Adipocyte (in vitro differentiated cells): ENCODE measurements at regions not wholly inside any gene's neighbourhood (a gene's known extent, or its start where the extent isn't known, plus 50 kb on each side); places are given as distances from the start of the nearest gene placed in this dataset.
A peak's percentile ranks its signal among the peaks of the same experiment; 100 is the strongest.

Source experiments
- DNase-seq: peaks from one replicate; pipeline ENCODE4 v3.0.0-alpha.2; 2015; ENCODE audit warnings: low read depth
- H3K27me3 ChIP-seq: replicated peaks from 2 replicates; pipeline ENCODE4 v1.7.0; 2013; ENCODE audit warnings: mild to moderate bottlenecking, low read length, moderate library complexity; ENCODE audit not compliant: control insufficient read depth, insufficient read depth
- H3K36me3 ChIP-seq: 2 replicates; pipeline ENCODE4 v1.7.0; 2013; ENCODE audit warnings: low read length, mild to moderate bottlenecking, moderate library complexity; ENCODE audit not compliant: control insufficient read depth, insufficient read depth, severe bottlenecking
- H3K4me1 ChIP-seq: 2 replicates; pipeline ENCODE4 v1.7.0; 2013; ENCODE audit warnings: mild to moderate bottlenecking, low read length, moderate library complexity; ENCODE audit not compliant: control insufficient read depth, insufficient read depth
- H3K4me3 ChIP-seq: 2 replicates; pipeline ENCODE4 v1.7.0; 2013; ENCODE audit warnings: mild to moderate bottlenecking, low read length, moderate library complexity
- H3K9ac ChIP-seq: 2 replicates; pipeline ENCODE4 v1.7.0; 2013; ENCODE audit warnings: mild to moderate bottlenecking, low read length, moderate library complexity
- H3K9me3 ChIP-seq: 2 replicates; pipeline ENCODE4 v1.7.0; 2013; ENCODE audit warnings: mild to moderate bottlenecking, low read length, moderate library complexity; ENCODE audit not compliant: control insufficient read depth

DNA sequence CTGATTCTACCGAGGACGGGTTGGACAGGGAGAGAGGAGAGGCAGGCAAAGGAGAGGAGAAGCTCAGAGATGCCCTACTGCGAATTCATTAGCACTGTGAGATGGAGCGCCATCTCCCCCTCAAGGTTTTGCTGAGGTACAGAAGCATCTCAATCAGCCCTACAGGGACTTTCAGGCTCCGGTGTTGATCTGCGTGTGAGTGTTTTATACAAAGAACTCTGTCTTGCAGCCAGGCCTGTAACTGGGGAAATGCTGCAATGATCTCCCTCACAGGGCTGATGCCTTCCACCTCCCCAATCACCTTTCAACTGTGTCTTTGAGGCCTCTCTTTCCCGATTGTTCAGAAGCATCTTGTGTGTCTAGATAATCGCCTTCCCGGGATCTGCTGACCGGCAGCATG, 74.8 kb downstream of the IRX6 start:
- DNase-seq = no peak
- Histone ChIP-seq H3K9ac (no peak overlapping the region), H3K27me3 (peaks cover 31% of the 10 kb centered on the region), H3K36me3 (no peaks in the 10 kb centered on the region), H3K4me3 (no peak overlapping the region), H3K4me1 (no peaks in the 10 kb centered on the region), H3K9me3 (no peaks in the 10 kb centered on the region)

DNA sequence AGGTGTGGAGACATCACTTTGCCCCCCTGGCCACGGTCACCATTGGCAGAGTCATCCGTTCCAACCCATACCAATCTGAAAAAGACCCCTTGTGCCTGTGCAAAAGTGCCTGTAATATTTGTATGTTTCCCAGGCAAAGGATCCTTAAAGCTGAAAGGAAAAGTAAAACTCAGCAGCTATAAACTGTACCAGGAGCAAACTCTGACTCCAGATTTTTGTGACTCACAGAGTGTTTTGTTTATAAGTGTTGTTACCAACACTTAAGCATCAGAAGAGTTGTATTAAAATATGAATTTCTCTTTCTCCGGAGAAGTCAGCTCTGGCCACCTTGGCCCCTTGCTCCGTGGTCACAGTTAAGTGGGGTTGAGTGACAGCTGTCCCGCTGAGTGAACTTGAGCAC, 75.9 kb downstream of the IRX6 start:
- Histone ChIP-seq H3K4me1 (no peaks in the 10 kb centered on the region), H3K9ac (no peak overlapping the region), H3K9me3 (no peaks in the 10 kb centered on the region), H3K36me3 (no peaks in the 10 kb centered on the region), H3K27me3 (peaks cover 32% of the 10 kb centered on the region), H3K4me3 (no peak overlapping the region)
- no peak for DNase-seq

DNA sequence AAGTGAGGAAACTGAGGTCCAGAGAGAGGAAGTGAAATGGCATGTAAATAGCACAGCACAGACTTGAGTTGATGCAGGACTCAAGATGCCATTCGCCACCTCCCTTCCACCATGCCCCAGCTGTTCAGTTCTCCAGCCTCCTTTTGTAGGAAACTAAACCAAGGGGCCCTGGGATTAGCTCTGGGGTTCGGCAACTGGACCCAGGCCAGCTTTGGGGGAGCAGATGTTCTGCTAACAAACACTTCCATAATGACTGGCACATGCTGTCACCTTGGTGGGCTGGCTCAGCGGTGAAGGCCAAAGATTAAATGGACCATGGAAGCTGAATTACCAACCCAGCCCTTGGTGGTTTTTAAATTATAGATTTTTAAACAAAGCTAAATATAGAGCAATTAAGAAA, 77.0 kb downstream of the IRX6 start:
- Histone ChIP-seq H3K27me3 (peaks cover 32% of the 10 kb centered on the region), H3K4me1 (no peaks in the 10 kb centered on the region)

DNA sequence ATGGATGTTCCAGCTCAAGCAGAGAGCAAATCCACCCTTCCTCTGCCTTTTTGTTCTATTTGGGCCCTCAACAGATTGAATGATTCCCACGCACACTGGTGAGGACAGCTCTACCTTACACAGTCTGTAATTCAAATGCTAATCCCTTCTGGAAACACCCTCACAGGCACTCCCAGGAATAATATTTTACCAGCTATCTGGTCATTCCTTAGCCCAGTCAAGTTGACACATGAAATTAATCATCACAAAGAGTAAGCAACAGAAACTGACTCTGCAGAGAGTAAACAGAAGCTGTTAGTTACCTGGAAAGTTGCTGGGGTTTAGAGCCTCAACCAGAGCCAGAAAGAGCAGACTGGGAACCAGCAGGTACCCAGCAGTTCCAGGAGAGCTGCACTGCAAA, 75.5 kb upstream of the MMP2 start:
- no peak for DNase-seq
- Histone ChIP-seq H3K36me3 (no peaks in the 10 kb centered on the region), H3K9me3 (no peaks in the 10 kb centered on the region), H3K4me3 (no peak overlapping the region), H3K9ac (no peak overlapping the region), H3K27me3 (peaks cover 29% of the 10 kb centered on the region), H3K4me1 (no peaks in the 10 kb centered on the region)

More for the DNA sequence above, 77.0 kb downstream of the IRX6 start:
- Histone ChIP-seq H3K9me3 (no peaks in the 10 kb centered on the region), H3K4me3 (no peak overlapping the region), H3K36me3 (no peaks in the 10 kb centered on the region), H3K9ac (no peak overlapping the region)
- DNase-seq = no peak

DNA sequence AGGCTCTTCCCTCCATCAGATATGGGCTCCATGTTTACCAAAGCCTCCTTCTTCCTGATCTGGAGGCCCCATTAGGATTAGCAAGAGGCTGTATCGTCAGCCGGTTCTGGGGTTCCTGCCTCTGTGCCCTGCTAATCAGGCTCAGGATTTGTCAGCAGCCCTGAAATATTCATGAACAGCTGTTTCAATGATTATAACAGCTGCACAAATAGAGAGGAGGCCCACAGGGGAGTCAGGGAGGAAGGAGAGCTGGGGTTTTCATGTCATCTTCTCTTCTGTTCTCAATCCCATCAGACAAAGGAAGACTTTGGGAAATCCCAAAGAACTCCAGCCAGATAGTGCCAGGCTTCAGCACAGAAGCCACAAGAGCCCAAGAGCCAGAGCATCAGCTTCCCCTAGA, 72.3 kb upstream of the MMP2 start:
- Histone ChIP-seq H3K36me3 (no peaks in the 10 kb centered on the region), H3K27me3 (peaks cover 12% of the 10 kb centered on the region), H3K9ac (no peak overlapping the region), H3K4me3 (no peak overlapping the region), H3K4me1 (no peaks in the 10 kb centered on the region), H3K9me3 (no peaks in the 10 kb centered on the region)
- no peak for DNase-seq

DNA sequence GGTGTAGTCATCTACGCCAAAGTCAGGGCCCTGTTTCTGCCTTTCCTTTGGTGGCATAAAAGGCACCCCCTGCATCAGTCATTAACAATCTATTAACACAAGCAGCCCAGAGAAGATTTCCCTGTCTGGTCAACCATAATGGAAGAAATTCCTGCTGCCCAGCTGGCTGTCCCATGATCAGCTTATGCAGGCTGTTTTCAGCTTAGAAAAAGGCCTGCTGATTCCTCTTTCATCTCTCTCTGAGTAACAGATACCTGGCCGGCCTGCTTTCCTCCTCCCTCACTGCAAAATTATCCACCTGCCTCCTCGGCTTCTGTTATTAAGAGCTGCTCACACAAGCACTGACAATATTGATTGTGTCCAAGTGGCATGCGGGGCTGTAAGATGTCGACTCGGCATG, 70.3 kb upstream of the MMP2 start:
- H3K27me3 ChIP-seq = peaks cover 9% of the 10 kb centered on the region
- H3K9me3 ChIP-seq = no peaks in the 10 kb centered on the region
- DNase-seq = no peak
- no peaks in the 10 kb centered on the region for H3K36me3 ChIP-seq
- H3K9ac ChIP-seq = no peak overlapping the region
- H3K4me3 ChIP-seq = no peak overlapping the region
- no peaks in the 10 kb centered on the region for H3K4me1 ChIP-seq

DNA sequence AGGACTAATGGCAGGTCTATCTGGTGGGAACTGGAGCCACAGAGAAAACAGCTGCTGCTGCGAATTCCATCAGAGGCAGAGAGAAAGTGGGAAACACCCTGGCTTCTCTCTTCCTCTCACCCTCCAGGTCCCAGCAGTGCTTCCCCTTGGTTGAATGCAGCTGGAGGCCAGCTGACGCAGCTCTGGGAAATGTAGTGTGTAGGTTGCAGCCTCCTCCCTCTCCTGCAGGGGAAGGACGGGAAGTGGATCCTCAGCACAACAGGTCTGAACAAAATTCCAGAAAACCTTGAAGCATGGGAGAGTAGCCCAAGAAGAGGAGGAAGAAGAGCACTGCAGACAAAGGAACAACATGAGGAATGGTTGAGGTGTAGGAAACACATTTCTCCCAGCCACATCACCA, 67.8 kb upstream of the MMP2 start:
- no peak overlapping the region for H3K9ac ChIP-seq
- no peaks in the 10 kb centered on the region for H3K9me3 ChIP-seq
- H3K36me3 ChIP-seq = no peaks in the 10 kb centered on the region
- H3K27me3 ChIP-seq = peaks cover 20% of the 10 kb centered on the region
- H3K4me1 ChIP-seq = no peaks in the 10 kb centered on the region
- no peak overlapping the region for H3K4me3 ChIP-seq
- no peak for DNase-seq

DNA sequence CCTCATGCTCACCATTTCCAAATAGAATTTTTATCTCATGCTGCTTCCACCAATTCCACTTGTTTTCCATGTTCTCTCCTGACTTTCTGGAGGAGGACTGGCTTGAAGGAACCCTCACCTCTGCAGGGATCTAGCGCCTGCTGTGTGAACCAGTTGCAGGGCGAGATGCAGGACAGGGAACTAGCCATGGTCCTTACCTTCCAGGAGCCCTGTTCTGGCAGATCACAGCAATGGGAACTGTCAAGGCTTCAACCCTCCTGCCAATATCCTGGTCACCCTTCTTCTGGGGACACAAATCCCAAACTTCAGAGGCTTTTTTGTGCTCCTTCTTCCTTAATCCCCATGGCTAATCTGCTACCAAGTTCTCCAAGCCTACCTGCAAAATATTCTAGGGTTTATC, 60.4 kb upstream of the MMP2 start:
- Histone ChIP-seq H3K4me3 (no peak overlapping the region), H3K9ac (no peak overlapping the region), H3K27me3 (peaks cover 38% of the 10 kb centered on the region), H3K9me3 (no peaks in the 10 kb centered on the region), H3K4me1 (no peaks in the 10 kb centered on the region), H3K36me3 (no peaks in the 10 kb centered on the region)
- DNase-seq = peak; percentile 34

DNA sequence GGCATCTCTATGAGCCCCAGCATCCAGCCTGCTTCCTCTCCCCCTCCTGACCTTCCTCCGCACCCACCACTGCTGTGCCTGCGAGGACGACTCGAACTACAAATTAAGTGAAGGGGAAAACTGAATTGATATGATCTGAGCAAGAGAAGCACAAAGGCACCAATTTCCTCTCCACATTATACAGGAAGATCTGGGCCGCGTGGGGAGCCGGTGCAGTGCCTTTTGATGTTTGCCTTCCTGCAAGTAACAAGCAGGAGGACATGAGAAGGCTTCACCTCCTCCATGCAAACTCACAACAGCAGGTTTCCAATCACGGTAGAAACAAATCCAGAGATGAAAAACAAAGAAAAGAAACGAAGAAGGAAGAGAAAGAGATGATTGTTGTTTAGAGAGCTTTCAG, 57.8 kb upstream of the MMP2 start:
- H3K9me3 ChIP-seq = no peaks in the 10 kb centered on the region
- no peak overlapping the region for H3K9ac ChIP-seq
- no peaks in the 10 kb centered on the region for H3K36me3 ChIP-seq
- H3K4me1 ChIP-seq = no peaks in the 10 kb centered on the region
- H3K27me3 ChIP-seq = peaks cover 25% of the 10 kb centered on the region
- no peak overlapping the region for H3K4me3 ChIP-seq
- no peak for DNase-seq

DNA sequence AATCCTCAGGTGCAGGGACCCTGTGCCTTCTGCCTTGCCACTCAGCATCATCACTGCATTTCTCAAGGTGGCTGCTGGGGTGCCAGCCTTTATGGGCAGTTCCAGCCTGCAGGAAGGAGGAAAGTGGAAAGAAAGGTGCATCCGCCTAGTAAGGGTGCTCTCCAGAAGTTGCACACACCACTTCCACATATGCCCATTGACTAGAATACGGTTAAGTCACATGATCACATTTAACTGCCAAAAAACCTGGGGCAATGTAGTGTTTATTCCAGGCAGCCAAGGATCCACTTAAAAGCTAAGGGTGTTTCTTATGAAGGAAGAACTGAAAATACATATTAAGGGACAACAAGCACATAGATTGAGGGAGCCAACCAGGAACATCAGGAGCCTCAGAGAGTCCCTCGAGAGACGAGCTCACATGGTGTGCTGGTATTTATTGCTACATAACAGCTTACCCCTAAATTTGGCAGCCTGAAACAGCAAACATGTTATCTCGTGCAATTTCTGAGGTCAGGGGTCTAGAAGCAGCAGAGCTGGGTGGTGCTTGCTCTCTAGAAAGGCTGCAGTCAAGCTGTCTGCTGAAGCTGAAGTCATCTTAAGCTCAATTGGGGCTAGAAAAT, 52.0 kb upstream of the MMP2 start:
- DNase-seq = no peak
- no peaks in the 10 kb centered on the region for H3K9me3 ChIP-seq
- H3K27me3 ChIP-seq = peaks cover 3% of the 10 kb centered on the region
- H3K9ac ChIP-seq = no peak overlapping the region
- no peaks in the 10 kb centered on the region for H3K36me3 ChIP-seq
- H3K4me3 ChIP-seq = no peak overlapping the region
- H3K4me1 ChIP-seq = peaks cover 14% of the 10 kb centered on the region
